ENCODE measurements at regions not wholly inside any gene's neighbourhood (a gene's known extent, or its start where the extent isn't known, plus 50 kb on each side); places are given as distances from the start of the nearest gene placed in this dataset.

- Histone ChIP-seq H3K9me3 (ENCODE audit: insufficient read depth, low read depth, low read length) (no peaks in the 10 kb centered on the region), H3K4me3 (ENCODE audit: insufficient read depth, low read depth, low read length) (no peak overlapping the region), H3K27ac (ENCODE audit: low read depth, low read length) (no peak overlapping the region), H3K9ac (ENCODE audit: low read length) (no peak overlapping the region), H3K27me3 (ENCODE audit: insufficient read depth, low read length) (no peaks in the 10 kb centered on the region), H3K36me3 (ENCODE audit: insufficient read depth, low read length) (no peaks in the 10 kb centered on the region), H2AFZ (ENCODE audit: low read depth, low read length) (no peak overlapping the region), H3K4me1 (ENCODE audit: insufficient read depth, low read length) (peaks cover 8% of the 10 kb centered on the region), H3K79me2 (ENCODE audit: insufficient read depth, low read length) (no peaks in the 10 kb centered on the region), H3K4me2 (ENCODE audit: low read length) (no peak overlapping the region), H4K20me1 (ENCODE audit: insufficient read depth, low read length) (no peaks in the 10 kb centered on the region)
- Mint-ChIP-seq H3K36me3 (ENCODE audit: low read depth, unreplicated experiment) (no peaks in the 10 kb centered on the region), H3K9me3 (ENCODE audit: unreplicated experiment) (no peaks in the 10 kb centered on the region), H3K27ac (ENCODE audit: unreplicated experiment) (no peak overlapping the region), H3K4me1 (ENCODE audit: low read depth, unreplicated experiment) (peaks cover 7% of the 10 kb centered on the region), H3K27me3 (ENCODE audit: low read depth, unreplicated experiment) (no peaks in the 10 kb centered on the region), H3K4me3 (ENCODE audit: unreplicated experiment) (no peak overlapping the region)
- no peak for TF ChIP-seq CTCF (IDR thresholded peaks at IDR 0.05; ENCODE audit: insufficient read depth, low read depth, low read length)
- no peak for TF ChIP-seq EZH2 (IDR thresholded peaks at IDR 0.05; ENCODE audit: insufficient read depth, low read length)
- DNase-seq (ENCODE audit: low read depth) = no peak
- no peak for FAIRE-seq
These were observed 119.1 kb upstream of the FGGY start for GRCh38 chr1:59177756-59178155.

- FAIRE-seq = no peak
- H2AFZ ChIP-seq (ENCODE audit: low read depth, low read length) = no peak overlapping the region
These were observed 118.3 kb upstream of the FGGY start for GRCh38 chr1:59178339-59179187.

More at GRCh38 chr1:59178339-59179187, 118.3 kb upstream of the FGGY start:
- H3K4me2 ChIP-seq (ENCODE audit: low read length) = no peak overlapping the region
- H3K4me3 ChIP-seq (ENCODE audit: insufficient read depth, low read depth, low read length) = no peak overlapping the region
- peaks cover 5% of the 10 kb centered on the region for H3K4me1 ChIP-seq (ENCODE audit: insufficient read depth, low read length)
- no peak for TF ChIP-seq CTCF (IDR thresholded peaks at IDR 0.05; ENCODE audit: insufficient read depth, low read depth, low read length)
- TF ChIP-seq EZH2 (IDR thresholded peaks at IDR 0.05; ENCODE audit: insufficient read depth, low read length) = no peak
- H3K27ac ChIP-seq (ENCODE audit: low read depth, low read length) = peak overlapping the region; percentile 18
- H3K36me3 ChIP-seq (ENCODE audit: insufficient read depth, low read length) = no peaks in the 10 kb centered on the region
- Mint-ChIP-seq H3K27me3 (ENCODE audit: low read depth, unreplicated experiment) (no peaks in the 10 kb centered on the region), H3K4me1 (ENCODE audit: low read depth, unreplicated experiment) (peaks cover 6% of the 10 kb centered on the region), H3K27ac (ENCODE audit: unreplicated experiment) (no peak overlapping the region), H3K4me3 (ENCODE audit: unreplicated experiment) (no peak overlapping the region), H3K36me3 (ENCODE audit: low read depth, unreplicated experiment) (no peaks in the 10 kb centered on the region), H3K9me3 (ENCODE audit: unreplicated experiment) (no peaks in the 10 kb centered on the region)
- H3K9ac ChIP-seq (ENCODE audit: low read length) = no peak overlapping the region
- H4K20me1 ChIP-seq (ENCODE audit: insufficient read depth, low read length) = no peaks in the 10 kb centered on the region
- DNase-seq (ENCODE audit: low read depth) = peak; percentile 71
- no peaks in the 10 kb centered on the region for H3K79me2 ChIP-seq (ENCODE audit: insufficient read depth, low read length)
- H3K27me3 ChIP-seq (ENCODE audit: insufficient read depth, low read length) = no peaks in the 10 kb centered on the region
- H3K9me3 ChIP-seq (ENCODE audit: insufficient read depth, low read depth, low read length) = no peaks in the 10 kb centered on the region

Data from astrocyte (in vitro differentiated cells and primary cell).